ENCODE measurements at regions not wholly inside any gene's neighbourhood (a gene's known extent, or its start where the extent isn't known, plus 50 kb on each side); places are given as distances from the start of the nearest gene placed in this dataset.

GRCh38 chr15:31525185-31525695, 198.6 kb downstream of the KLF13 start:
- 92 to 96% methylated on average over 8 of the region's 8 CpGs for WGBS, 2 experiments
- H3K9me3 ChIP-seq (ENCODE audit: control insufficient read depth, low read length), result no peaks in the 10 kb centered on the region
- H3K4me1 ChIP-seq (ENCODE audit: control insufficient read depth, insufficient read depth, low read length), result peaks cover 4% of the 10 kb centered on the region
- H3K36me3 ChIP-seq (ENCODE audit: control insufficient read depth, insufficient read depth, low read length), result no peaks in the 10 kb centered on the region
- H3K4me3 ChIP-seq (ENCODE audit: insufficient read depth, low read depth, low read length), result no peak overlapping the region
- H3K27me3 ChIP-seq (ENCODE audit: control insufficient read depth, insufficient read depth, low read length, poor library complexity, severe bottlenecking), result no peaks in the 10 kb centered on the region
- no peak overlapping the region for H3K27ac ChIP-seq (ENCODE audit: insufficient read depth, low read depth, low read length, poor library complexity, severe bottlenecking)

DNA sequence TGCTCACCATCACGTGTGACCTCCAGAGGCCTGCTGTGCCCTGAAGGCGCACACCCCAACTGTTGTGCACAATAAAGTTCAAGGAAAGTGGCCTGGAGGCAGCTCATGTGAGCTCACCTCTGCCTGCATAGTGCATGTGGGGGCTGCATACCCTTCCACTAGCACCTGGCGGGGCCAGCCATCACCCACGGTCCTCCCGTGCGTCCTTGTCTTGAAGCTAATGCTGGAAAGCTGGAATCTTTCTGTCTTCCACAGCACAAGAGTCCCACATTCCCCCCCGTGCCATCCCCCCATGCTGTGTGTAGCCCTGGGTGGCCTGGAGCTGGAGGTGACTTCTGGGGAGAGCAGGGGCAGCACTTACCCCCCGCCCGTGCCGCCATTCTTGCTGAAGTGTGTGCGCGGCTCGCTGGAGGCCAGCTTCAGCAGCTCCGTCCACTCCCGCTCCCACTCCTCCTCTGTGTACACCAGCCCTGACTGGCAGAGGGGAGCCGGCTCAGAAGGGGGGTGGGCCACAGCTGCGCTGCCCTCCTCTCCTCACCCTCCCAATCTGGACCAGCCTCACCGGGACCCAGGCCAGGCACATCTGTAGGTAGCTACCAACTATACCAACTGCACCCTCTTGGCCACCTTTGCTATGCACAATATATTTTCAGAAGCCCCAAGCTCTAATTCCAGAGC, 199.5 kb downstream of the KLF13 start:
- H3K9me3 ChIP-seq (ENCODE audit: control insufficient read depth, low read length), result no peaks in the 10 kb centered on the region
- no peaks in the 10 kb centered on the region for H3K27me3 ChIP-seq (ENCODE audit: control insufficient read depth, insufficient read depth, low read length, poor library complexity, severe bottlenecking)
- no peak overlapping the region for H3K27ac ChIP-seq (ENCODE audit: insufficient read depth, low read depth, low read length, poor library complexity, severe bottlenecking)
- H3K36me3 ChIP-seq (ENCODE audit: control insufficient read depth, insufficient read depth, low read length), result no peaks in the 10 kb centered on the region
- peaks cover 4% of the 10 kb centered on the region for H3K4me1 ChIP-seq (ENCODE audit: control insufficient read depth, insufficient read depth, low read length)
- no peak overlapping the region for H3K4me3 ChIP-seq (ENCODE audit: insufficient read depth, low read depth, low read length)
- WGBS, 2 experiments, result 92% methylated on average over 18 of the region's 18 CpGs

DNA sequence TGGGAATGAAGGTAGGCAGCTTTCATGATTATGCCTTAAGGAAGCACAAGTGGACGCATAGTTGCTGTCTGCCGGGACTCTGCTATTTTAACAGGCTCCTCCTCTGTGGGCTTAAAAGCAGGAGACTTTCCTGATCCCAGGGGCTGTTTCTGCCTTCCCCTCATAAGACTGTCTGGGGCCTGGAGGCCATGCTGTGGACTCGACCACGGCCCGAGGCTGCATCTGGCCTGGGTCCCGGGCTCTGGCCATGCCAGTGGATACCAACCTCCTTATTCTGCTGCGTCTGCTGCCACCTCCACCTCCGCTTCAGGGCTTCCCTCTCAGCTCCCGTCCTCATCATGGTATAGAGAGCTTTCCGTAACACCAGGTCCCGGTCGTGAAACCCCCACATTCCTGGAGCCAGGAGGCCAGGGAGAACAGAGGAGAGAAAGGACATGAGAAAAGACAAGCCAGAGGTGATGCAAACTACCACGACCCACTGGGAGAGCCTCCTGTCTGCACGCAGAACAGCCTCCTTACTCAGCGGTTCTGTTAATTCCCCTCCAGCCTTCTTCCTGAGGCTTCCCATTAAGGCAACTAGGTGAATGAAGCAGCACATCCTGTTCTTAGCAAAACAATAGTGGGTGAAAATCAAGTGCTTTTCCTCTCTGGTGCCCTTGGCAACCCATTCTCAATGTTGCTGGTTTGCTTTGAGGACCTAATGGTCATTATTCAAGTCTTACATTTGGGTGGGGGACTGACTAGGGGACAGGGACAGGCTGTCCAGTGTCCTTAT, 200.5 kb downstream of the KLF13 start:
- 83 to 86% methylated on average over 15 of the region's 15 CpGs for WGBS, 2 experiments
- H3K4me3 ChIP-seq (ENCODE audit: insufficient read depth, low read depth, low read length), result no peak overlapping the region
- no peaks in the 10 kb centered on the region for H3K9me3 ChIP-seq (ENCODE audit: control insufficient read depth, low read length)
- H3K4me1 ChIP-seq (ENCODE audit: control insufficient read depth, insufficient read depth, low read length), result peaks cover 4% of the 10 kb centered on the region
- no peak overlapping the region for H3K27ac ChIP-seq (ENCODE audit: insufficient read depth, low read depth, low read length, poor library complexity, severe bottlenecking)
- no peaks in the 10 kb centered on the region for H3K36me3 ChIP-seq (ENCODE audit: control insufficient read depth, insufficient read depth, low read length)
- H3K27me3 ChIP-seq (ENCODE audit: control insufficient read depth, insufficient read depth, low read length, poor library complexity, severe bottlenecking), result no peaks in the 10 kb centered on the region

DNA sequence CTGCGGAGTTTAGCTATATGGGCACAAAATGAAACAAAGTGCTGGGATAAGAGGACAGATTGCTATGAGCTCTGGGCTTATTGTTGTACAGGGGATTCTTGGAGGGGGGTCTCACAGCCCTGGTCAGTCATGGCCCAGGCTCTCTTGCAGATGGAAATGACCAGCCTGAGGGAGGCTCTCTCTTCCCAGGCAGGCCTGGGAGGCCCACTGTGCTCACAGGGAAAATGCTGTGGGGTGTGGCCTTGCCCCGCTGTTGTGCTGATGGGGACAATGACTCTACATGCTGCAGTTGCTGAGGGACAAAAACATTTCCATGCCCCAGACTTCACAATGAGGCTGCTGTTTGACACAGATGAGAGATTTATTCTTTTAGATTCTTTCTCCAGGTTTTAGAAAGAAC, 202.2 kb downstream of the KLF13 start:
- Histone ChIP-seq H3K27me3 (ENCODE audit: control insufficient read depth, insufficient read depth, low read length, poor library complexity, severe bottlenecking) (no peaks in the 10 kb centered on the region), H3K4me3 (ENCODE audit: insufficient read depth, low read depth, low read length) (no peak overlapping the region)
- WGBS, 2 experiments, result 64 to 78% methylated on average over 2 of the region's 2 CpGs

DNA sequence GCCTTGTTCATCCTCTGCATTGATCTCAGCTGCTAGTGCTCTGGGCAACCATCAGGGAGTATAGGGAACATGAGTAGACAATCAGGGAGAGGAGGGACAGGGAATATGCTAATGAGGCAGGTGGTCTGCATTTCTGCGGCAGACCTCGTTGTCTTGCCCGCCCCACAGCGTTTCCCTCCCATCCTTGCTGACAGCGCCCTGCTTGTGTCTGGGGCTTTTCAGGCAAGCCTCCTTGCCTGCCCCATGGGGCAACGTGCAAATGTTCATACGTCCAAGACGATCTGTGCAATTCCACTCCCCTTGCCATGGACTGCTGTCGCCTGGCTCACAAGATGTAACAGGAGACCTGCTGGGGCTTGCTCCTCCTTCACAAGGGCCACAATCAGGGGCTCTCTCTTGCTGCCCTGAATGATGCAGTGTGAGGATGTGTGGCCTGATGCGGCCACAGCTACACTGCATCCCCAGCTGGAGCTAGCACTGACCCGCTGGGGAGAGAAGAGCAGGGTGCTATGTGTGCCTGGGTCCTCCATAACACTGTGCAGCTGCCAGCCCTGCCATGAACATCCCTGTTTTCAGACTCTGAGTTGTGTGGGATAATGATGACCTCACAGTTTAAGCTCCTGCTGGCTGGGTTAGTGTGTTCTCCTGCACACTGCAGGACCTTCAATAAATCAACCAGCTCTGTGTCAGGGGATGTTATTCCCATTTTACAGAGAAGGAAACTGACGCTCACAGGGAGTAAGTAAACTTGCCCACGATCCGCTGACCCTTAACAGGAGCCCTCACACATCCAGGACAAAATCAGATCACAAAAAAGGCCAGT, 211.3 kb downstream of the KLF13 start:
- H3K27ac ChIP-seq (ENCODE audit: insufficient read depth, low read depth, low read length, poor library complexity, severe bottlenecking), result no peak overlapping the region
- 78 to 84% methylated on average over 14 of the region's 14 CpGs for WGBS, 2 experiments
- H3K4me3 ChIP-seq (ENCODE audit: insufficient read depth, low read depth, low read length), result no peak overlapping the region
- H3K27me3 ChIP-seq (ENCODE audit: control insufficient read depth, insufficient read depth, low read length, poor library complexity, severe bottlenecking), result no peaks in the 10 kb centered on the region
- no peaks in the 10 kb centered on the region for H3K36me3 ChIP-seq (ENCODE audit: control insufficient read depth, insufficient read depth, low read length)
- H3K9me3 ChIP-seq (ENCODE audit: control insufficient read depth, low read length), result no peaks in the 10 kb centered on the region
- peaks cover 7% of the 10 kb centered on the region for H3K4me1 ChIP-seq (ENCODE audit: control insufficient read depth, insufficient read depth, low read length)

More for the DNA sequence above, 202.2 kb downstream of the KLF13 start:
- H3K27ac ChIP-seq (ENCODE audit: insufficient read depth, low read depth, low read length, poor library complexity, severe bottlenecking), result no peak overlapping the region
- H3K36me3 ChIP-seq (ENCODE audit: control insufficient read depth, insufficient read depth, low read length), result no peaks in the 10 kb centered on the region
- H3K9me3 ChIP-seq (ENCODE audit: control insufficient read depth, low read length), result no peaks in the 10 kb centered on the region
- H3K4me1 ChIP-seq (ENCODE audit: control insufficient read depth, insufficient read depth, low read length), result peaks cover 4% of the 10 kb centered on the region

DNA sequence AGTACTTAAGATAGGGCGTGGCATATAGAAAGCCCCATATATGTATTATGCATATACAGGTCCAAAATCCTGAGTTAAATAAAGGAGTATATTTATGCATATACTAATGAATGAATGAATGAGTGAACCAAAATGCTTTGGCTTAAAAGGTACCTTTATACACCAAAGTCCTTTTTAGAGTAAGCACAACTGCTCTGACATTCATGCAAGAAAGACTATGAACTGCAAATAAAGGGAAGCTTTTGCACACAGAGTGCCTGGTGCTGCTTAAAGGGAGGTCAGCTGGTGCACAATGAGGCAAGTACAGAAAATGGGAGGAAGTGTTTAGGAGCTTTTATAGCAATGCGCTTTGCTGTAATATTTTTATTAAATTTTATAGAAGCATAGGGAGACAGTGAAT, 214.0 kb downstream of the KLF13 start:
- H3K27me3 ChIP-seq (ENCODE audit: control insufficient read depth, insufficient read depth, low read length, poor library complexity, severe bottlenecking), result no peaks in the 10 kb centered on the region
- H3K27ac ChIP-seq (ENCODE audit: insufficient read depth, low read depth, low read length, poor library complexity, severe bottlenecking), result no peak overlapping the region
- no peaks in the 10 kb centered on the region for H3K36me3 ChIP-seq (ENCODE audit: control insufficient read depth, insufficient read depth, low read length)
- H3K4me1 ChIP-seq (ENCODE audit: control insufficient read depth, insufficient read depth, low read length), result peaks cover 7% of the 10 kb centered on the region
- H3K9me3 ChIP-seq (ENCODE audit: control insufficient read depth, low read length), result no peaks in the 10 kb centered on the region
- H3K4me3 ChIP-seq (ENCODE audit: insufficient read depth, low read depth, low read length), result no peak overlapping the region
- WGBS, 2 experiments, result 98 to 100% methylated on average over 1 to 2 of the region's 2 CpGs

GRCh38 chr15:31544361-31544760, 217.7 kb downstream of the KLF13 start:
- H3K27me3 ChIP-seq (ENCODE audit: control insufficient read depth, insufficient read depth, low read length, poor library complexity, severe bottlenecking), result no peaks in the 10 kb centered on the region
- H3K4me3 ChIP-seq (ENCODE audit: insufficient read depth, low read depth, low read length), result no peak overlapping the region
- H3K9me3 ChIP-seq (ENCODE audit: control insufficient read depth, low read length), result no peaks in the 10 kb centered on the region

DNA sequence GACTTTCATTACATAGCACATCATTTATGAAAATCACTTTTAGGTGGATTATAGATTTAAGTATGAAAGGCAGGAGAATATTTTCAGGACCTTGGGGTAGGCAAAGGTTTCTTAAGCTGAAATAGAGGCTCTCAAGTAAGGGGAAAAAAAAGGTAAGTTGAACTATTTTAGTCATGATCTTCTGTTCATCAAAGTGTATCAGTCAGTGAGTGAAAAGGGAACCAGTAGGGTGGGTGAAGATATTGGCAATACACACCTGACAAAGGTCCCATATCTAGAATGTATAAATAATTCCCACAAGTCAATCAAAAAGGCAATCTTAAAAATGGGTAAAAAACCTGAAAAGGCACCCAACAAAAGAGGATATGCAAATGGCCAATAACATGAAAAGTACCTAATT, 218.6 kb downstream of the KLF13 start:
- Histone ChIP-seq H3K27ac (ENCODE audit: insufficient read depth, low read depth, low read length, poor library complexity, severe bottlenecking) (no peak overlapping the region), H3K27me3 (ENCODE audit: control insufficient read depth, insufficient read depth, low read length, poor library complexity, severe bottlenecking) (no peaks in the 10 kb centered on the region), H3K36me3 (ENCODE audit: control insufficient read depth, insufficient read depth, low read length) (no peaks in the 10 kb centered on the region), H3K4me1 (ENCODE audit: control insufficient read depth, insufficient read depth, low read length) (no peaks in the 10 kb centered on the region), H3K9me3 (ENCODE audit: control insufficient read depth, low read length) (no peaks in the 10 kb centered on the region), H3K4me3 (ENCODE audit: insufficient read depth, low read depth, low read length) (no peak overlapping the region)

More at GRCh38 chr15:31544361-31544760, 217.7 kb downstream of the KLF13 start:
- Histone ChIP-seq H3K36me3 (ENCODE audit: control insufficient read depth, insufficient read depth, low read length) (no peaks in the 10 kb centered on the region), H3K4me1 (ENCODE audit: control insufficient read depth, insufficient read depth, low read length) (no peaks in the 10 kb centered on the region), H3K27ac (ENCODE audit: insufficient read depth, low read depth, low read length, poor library complexity, severe bottlenecking) (no peak overlapping the region)

DNA sequence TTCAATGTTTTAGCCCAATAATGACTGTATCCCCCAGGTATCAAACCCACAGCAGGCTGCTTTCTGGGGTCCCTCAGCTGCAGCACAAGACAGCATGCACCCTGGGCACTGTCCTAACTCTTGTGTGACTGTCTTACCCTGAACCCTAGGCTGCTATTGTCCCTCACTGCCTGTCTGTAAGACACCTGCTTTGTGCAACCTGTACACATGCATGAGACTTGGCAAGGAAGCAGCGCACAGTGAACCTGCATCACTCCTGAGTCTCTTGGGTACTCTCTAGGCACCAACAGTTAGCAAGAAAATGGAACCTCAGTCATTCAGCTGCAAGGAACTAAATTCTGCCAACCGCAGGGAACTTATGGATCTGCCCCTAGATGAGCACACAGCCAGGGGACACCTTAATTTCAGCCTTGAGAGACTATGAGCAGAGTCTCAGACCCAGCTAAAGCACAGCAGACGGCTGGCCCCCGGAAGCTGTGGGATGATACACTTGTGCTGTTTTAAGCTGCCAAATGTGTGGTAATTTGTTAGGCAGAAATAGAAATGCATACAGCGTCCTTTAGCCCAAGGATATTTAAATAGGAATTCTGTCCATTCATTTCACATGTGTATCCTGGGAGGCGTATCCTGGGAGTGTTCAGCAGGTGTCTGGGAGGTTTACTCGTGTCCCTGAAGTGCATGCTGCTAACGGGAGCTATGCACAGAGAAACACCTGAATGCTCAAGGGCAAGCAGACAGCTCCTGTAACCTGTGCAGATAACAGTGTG, 223.8 kb downstream of the KLF13 start:
- Histone ChIP-seq H3K27me3 (ENCODE audit: control insufficient read depth, insufficient read depth, low read length, poor library complexity, severe bottlenecking) (no peaks in the 10 kb centered on the region), H3K27ac (ENCODE audit: insufficient read depth, low read depth, low read length, poor library complexity, severe bottlenecking) (no peak overlapping the region), H3K36me3 (ENCODE audit: control insufficient read depth, insufficient read depth, low read length) (no peaks in the 10 kb centered on the region), H3K4me3 (ENCODE audit: insufficient read depth, low read depth, low read length) (no peak overlapping the region), H3K9me3 (ENCODE audit: control insufficient read depth, low read length) (no peaks in the 10 kb centered on the region), H3K4me1 (ENCODE audit: control insufficient read depth, insufficient read depth, low read length) (no peaks in the 10 kb centered on the region)
- 93 to 97% methylated on average over 8 of the region's 8 CpGs for WGBS, 2 experiments
